Activated B cell treated with CpG ODN at 0.5 μM for 24 hours (primary cell): ENCODE measurements at regions not wholly inside any gene's neighbourhood (a gene's known extent, or its start where the extent isn't known, plus 50 kb on each side); places are given as distances from the start of the nearest gene placed in this dataset.
A peak's percentile ranks its signal among the peaks of the same experiment; 100 is the strongest.

ENCODE experiments used
- ATAC-seq: fragments of 200-7000 bp; cut with Tn5 transposase; one replicate; pipeline ENCODE4 v1.10.0; 2021; ENCODE audit warnings: low read depth, mild to moderate bottlenecking, moderate library complexity
- CTCF ChIA-PET: fragments of 350-600 bp; sonication (Branson Sonifier 250); formaldehyde crosslinking; loops from one replicate; lab custom pipeline; 2021; ENCODE audit warnings: antibody characterized with exemption; lab: Charles Lee
- POLR2A ChIA-PET: fragments of 350-600 bp; sonication (Branson Sonifier 250); formaldehyde crosslinking; loops from one replicate; lab custom pipeline; 2021; ENCODE audit warnings: antibody characterized with exemption; lab: Charles Lee
- DNase-seq: peaks from one replicate; pipeline ENCODE4 v3.0.0; 2022
- H3K27ac Mint-ChIP-seq: one replicate; pipeline ENCODE4 v1.8.0; 2020; ENCODE audit warnings: mixed read lengths
- H3K27me3 Mint-ChIP-seq: one replicate; pipeline ENCODE4 v1.8.0; 2021; ENCODE audit warnings: mixed read lengths
- H3K36me3 Mint-ChIP-seq: one replicate; pipeline ENCODE4 v1.8.0; 2021; ENCODE audit warnings: low read depth, mixed read lengths
- H3K4me1 Mint-ChIP-seq: one replicate; pipeline ENCODE4 v1.8.0; 2021; ENCODE audit warnings: mixed read lengths
- H3K4me3 Mint-ChIP-seq: one replicate; pipeline ENCODE4 v1.8.0; 2020; ENCODE audit warnings: mild to moderate bottlenecking, mixed read lengths
- H3K9me3 Mint-ChIP-seq: one replicate; pipeline ENCODE4 v1.8.0; 2020; ENCODE audit warnings: mixed read lengths
- CTCF ChIP-seq: fragments of 200-600 bp; IDR thresholded peaks from one replicate; pipeline ENCODE4 v1.8.0; 2022; ENCODE audit warnings: antibody characterized with exemption, mild to moderate bottlenecking
- intact Hi-C: fragments of 100-400 bp; cut with micrococcal nuclease; formaldehyde crosslinking; loops from one replicate; pipeline ENCODE4 v1.15.1; 2024

GRCh38 chr4:121228848-121229247 lies 64.7 kb upstream of the TNIP3 start:
- no peak overlapping the region for H3K27ac Mint-ChIP-seq
- POLR2A ChIA-PET = no interaction called here
- TF ChIP-seq CTCF = no peak
- no peaks in the 10 kb centered on the region for H3K36me3 Mint-ChIP-seq
- H3K9me3 Mint-ChIP-seq = no peaks in the 10 kb centered on the region
- CTCF ChIA-PET = no interaction called here
- H3K27me3 Mint-ChIP-seq = no peaks in the 10 kb centered on the region
- intact Hi-C loops = no loop called here
- no peak overlapping the region for H3K4me3 Mint-ChIP-seq
- no peak for ATAC-seq
- DNase-seq = no peak
- no peaks in the 10 kb centered on the region for H3K4me1 Mint-ChIP-seq

GRCh38 chr4:121227341-121227792 lies 63.2 kb upstream of the TNIP3 start:
- intact Hi-C loops = no loop called here
- Mint-ChIP-seq H3K27me3 (no peaks in the 10 kb centered on the region), H3K27ac (no peak overlapping the region), H3K4me3 (peak overlapping the region; percentile 8), H3K4me1 (no peaks in the 10 kb centered on the region), H3K36me3 (no peaks in the 10 kb centered on the region), H3K9me3 (no peaks in the 10 kb centered on the region)
- ChIA-PET CTCF (no interaction called here), POLR2A (no interaction called here)
- TF ChIP-seq CTCF = no peak
- DNase-seq (no peak), ATAC-seq (no peak)

GRCh38 chr4:121226362-121226761 lies 62.2 kb upstream of the TNIP3 start:
- no peak overlapping the region for H3K4me3 Mint-ChIP-seq
- no peak for TF ChIP-seq CTCF
- intact Hi-C loops = no loop called here
- H3K9me3 Mint-ChIP-seq = no peaks in the 10 kb centered on the region
- ATAC-seq = no peak
- no peak overlapping the region for H3K27ac Mint-ChIP-seq
- CTCF ChIA-PET = no interaction called here
- POLR2A ChIA-PET = no interaction called here
- DNase-seq = no peak
- no peaks in the 10 kb centered on the region for H3K4me1 Mint-ChIP-seq
- no peaks in the 10 kb centered on the region for H3K36me3 Mint-ChIP-seq
- no peaks in the 10 kb centered on the region for H3K27me3 Mint-ChIP-seq

- DNase-seq (no peak), ATAC-seq (no peak)
- Mint-ChIP-seq H3K4me1 (no peaks in the 10 kb centered on the region), H3K9me3 (no peaks in the 10 kb centered on the region), H3K27me3 (no peaks in the 10 kb centered on the region), H3K36me3 (no peaks in the 10 kb centered on the region), H3K4me3 (no peak overlapping the region), H3K27ac (no peak overlapping the region)
- POLR2A ChIA-PET = no interaction called here
- intact Hi-C loops = no loop called here
- CTCF ChIA-PET = no interaction called here
- TF ChIP-seq CTCF = no peak
Observed at GRCh38 chr4:121221608-121222007, 57.5 kb upstream of the TNIP3 start.

GRCh38 chr4:121221201-121221600 lies 57.1 kb upstream of the TNIP3 start:
- intact Hi-C loops = no loop called here
- DNase-seq = no peak
- Mint-ChIP-seq H3K27ac (no peak overlapping the region), H3K36me3 (no peaks in the 10 kb centered on the region), H3K4me1 (no peaks in the 10 kb centered on the region), H3K9me3 (no peaks in the 10 kb centered on the region), H3K4me3 (no peak overlapping the region), H3K27me3 (no peaks in the 10 kb centered on the region)
- POLR2A ChIA-PET = no interaction called here
- ATAC-seq = no peak
- TF ChIP-seq CTCF = no peak
- CTCF ChIA-PET = no interaction called here
